ENCODE measurements at regions not wholly inside any gene's neighbourhood (a gene's known extent, or its start where the extent isn't known, plus 50 kb on each side); places are given as distances from the start of the nearest gene placed in this dataset.

DNA sequence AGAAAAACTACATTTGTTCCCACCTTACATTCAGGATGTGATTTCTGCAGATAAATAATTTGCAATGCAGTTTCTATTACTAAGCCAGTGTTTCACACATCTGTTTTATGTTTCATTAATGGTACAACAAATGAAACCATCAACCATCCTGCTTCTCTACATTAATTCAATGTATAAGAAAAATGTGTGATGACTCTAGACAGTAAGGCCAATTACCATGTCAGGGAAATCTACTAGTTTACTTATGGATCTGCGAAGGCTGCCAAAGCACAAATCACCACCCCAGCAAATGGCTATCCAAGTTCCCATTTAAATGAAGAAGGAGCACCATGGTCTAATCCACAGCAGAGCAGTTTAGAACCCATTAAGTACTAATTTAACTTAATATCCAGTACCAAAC lies 50.1 kb upstream of the NCAM1 start:
- no peak for DNase-seq (ENCODE audit: low read depth)

Measured in activated T-cell treated with anti-CD3 and anti-CD28 coated beads for 1 hour (primary cell).